H9 (cell line): ENCODE measurements at regions not wholly inside any gene's neighbourhood (a gene's known extent, or its start where the extent isn't known, plus 50 kb on each side); places are given as distances from the start of the nearest gene placed in this dataset.
"Not testable (repeated sequence)": the region's sequence is repeated elsewhere in the genome, so short reads cannot be mapped to it uniquely, and the experiment has no call there.

Source experiments
- DNase-seq: peaks from one replicate; pipeline ENCODE4 v3.0.0-alpha.2; 2017
- H2AFZ ChIP-seq: one replicate; pipeline ENCODE4 v1.6.1; 2013; ENCODE audit warnings: mild to moderate bottlenecking, low read length, control low read depth, moderate library complexity
- H2AK5ac ChIP-seq: 2 replicates; pipeline ENCODE4 v1.6.1; 2013; ENCODE audit warnings: low read length, control low read depth, mixed read lengths; ENCODE audit not compliant: insufficient read length
- H2BK120ac ChIP-seq: one replicate; pipeline ENCODE4 v1.6.1; 2013; ENCODE audit warnings: low read depth, mild to moderate bottlenecking, low read length, control low read depth, inconsistent platforms; ENCODE audit not compliant: poor library complexity, severe bottlenecking
- H2BK12ac ChIP-seq: 2 replicates; pipeline ENCODE4 v1.6.1; 2013; ENCODE audit warnings: low read length, control low read depth, mixed read lengths, low read depth; ENCODE audit not compliant: insufficient read length
- H2BK15ac ChIP-seq: 2 replicates; pipeline ENCODE4 v1.6.1; 2013; ENCODE audit warnings: low read depth, low read length, control low read depth
- H2BK20ac ChIP-seq: one replicate; pipeline ENCODE4 v1.6.1; 2013; ENCODE audit warnings: low read depth, mild to moderate bottlenecking, low read length, control low read depth, inconsistent platforms; ENCODE audit not compliant: poor library complexity, severe bottlenecking
- H2BK5ac ChIP-seq: 2 replicates; pipeline ENCODE4 v1.6.1; 2013; ENCODE audit warnings: low read length, control low read depth, mixed read lengths; ENCODE audit not compliant: insufficient read length
- H3K14ac ChIP-seq: 2 replicates; pipeline ENCODE4 v1.6.1; 2013; ENCODE audit warnings: low read length, control low read depth; ENCODE audit not compliant: insufficient read depth
- H3K18ac ChIP-seq: 2 replicates; pipeline ENCODE4 v1.6.1; 2013; ENCODE audit warnings: low read depth, mild to moderate bottlenecking, mixed read lengths, low read length, control low read depth; ENCODE audit not compliant: insufficient read length
- H3K23ac ChIP-seq: 2 replicates; pipeline ENCODE4 v1.6.1; 2013; ENCODE audit warnings: low read length, control low read depth, mixed read lengths, low read depth; ENCODE audit not compliant: insufficient read length
- H3K23me2 ChIP-seq: 2 replicates; pipeline ENCODE4 v1.6.1; 2013; ENCODE audit warnings: low read depth, mild to moderate bottlenecking, mixed read lengths, low read length, control low read depth; ENCODE audit not compliant: insufficient read length, poor library complexity, severe bottlenecking
- H3K27ac ChIP-seq: 2 replicates; pipeline ENCODE4 v1.5.1; 2013; ENCODE audit warnings: low read length, control low read depth, mixed read lengths, low read depth; ENCODE audit not compliant: insufficient read length
- H3K27me3 ChIP-seq: 2 replicates; pipeline ENCODE4 v1.6.1; 2013; ENCODE audit warnings: low read length, control low read depth, inconsistent platforms; ENCODE audit not compliant: insufficient read depth
- H3K4ac ChIP-seq: 2 replicates; pipeline ENCODE4 v1.6.1; 2013; ENCODE audit warnings: low read depth, mild to moderate bottlenecking, control low read depth, inconsistent platforms, low read length, moderate library complexity
- H3K4me1 ChIP-seq: 2 replicates; pipeline ENCODE4 v1.6.1; 2013; ENCODE audit warnings: low read length, control low read depth, inconsistent platforms; ENCODE audit not compliant: insufficient read depth
- H3K4me2 ChIP-seq: 2 replicates; pipeline ENCODE4 v1.6.1; 2013; ENCODE audit warnings: low read length, control low read depth, mixed read lengths; ENCODE audit not compliant: insufficient read length, insufficient read depth
- H3K56ac ChIP-seq: 2 replicates; pipeline ENCODE4 v1.6.1; 2013; ENCODE audit warnings: low read depth, mild to moderate bottlenecking, mixed read lengths, low read length, control low read depth; ENCODE audit not compliant: insufficient read length
- H3K79me1 ChIP-seq: 2 replicates; pipeline ENCODE4 v1.6.1; 2013; ENCODE audit warnings: low read depth, mild to moderate bottlenecking, moderate library complexity, low read length, control low read depth, inconsistent platforms; ENCODE audit not compliant: insufficient read depth, poor library complexity, severe bottlenecking
- H3K79me2 ChIP-seq: 2 replicates; pipeline ENCODE4 v1.6.1; 2013; ENCODE audit warnings: low read length, control low read depth, inconsistent platforms; ENCODE audit not compliant: insufficient read depth
- H3K9ac ChIP-seq: 2 replicates; pipeline ENCODE4 v1.6.1; 2013; ENCODE audit warnings: low read length, control low read depth, mixed read lengths; ENCODE audit not compliant: insufficient read length; ENCODE audit errors: extremely low read depth
- H3K9me3 ChIP-seq: one replicate; pipeline ENCODE4 v1.6.1; 2013; ENCODE audit warnings: low read depth, low read length, inconsistent platforms; ENCODE audit not compliant: control insufficient read depth
- H3T11ph ChIP-seq: one replicate; pipeline ENCODE4 v1.6.1; 2013; ENCODE audit warnings: mild to moderate bottlenecking, low read length, control low read depth, inconsistent platforms
- H4K20me1 ChIP-seq: one replicate; pipeline ENCODE4 v1.6.1; 2013; ENCODE audit not compliant: control insufficient read depth, insufficient read length, insufficient read depth
- H4K5ac ChIP-seq: 2 replicates; pipeline ENCODE4 v1.6.1; 2013; ENCODE audit warnings: low read depth, mild to moderate bottlenecking, mixed read lengths, low read length, control low read depth; ENCODE audit not compliant: insufficient read length
- H4K8ac ChIP-seq: replicated peaks from 2 replicates; pipeline ENCODE4 v1.6.1; 2013; ENCODE audit warnings: low read length, control low read depth, mixed read lengths, low read depth; ENCODE audit not compliant: insufficient read length
- H4K91ac ChIP-seq: 2 replicates; pipeline ENCODE4 v1.6.1; 2013; ENCODE audit warnings: low read depth, mild to moderate bottlenecking, moderate library complexity, mixed read lengths, low read length, control low read depth; ENCODE audit not compliant: insufficient read length
- H3K27ac Mint-ChIP-seq, 3 experiments: 2 replicates in 2 of 3; 3 replicates in 1 of 3; pipeline ENCODE4 v1.8.0; 2020 to 2021; ENCODE audit warnings: mixed read lengths in 3 of 3, mild to moderate bottlenecking in 1 of 3, moderate library complexity in 1 of 3
- H3K27me3 Mint-ChIP-seq: 2 replicates; pipeline ENCODE4 v1.8.0; 2021; ENCODE audit warnings: low read depth, mild to moderate bottlenecking, moderate library complexity, mixed read lengths
- H3K36me3 Mint-ChIP-seq, 3 experiments: 2 replicates in 2 of 3; 3 replicates in 1 of 3; pipeline ENCODE4 v1.8.0; 2020 to 2021; ENCODE audit warnings: low read depth in 3 of 3, mixed read lengths in 3 of 3; ENCODE audit not compliant: insufficient read depth in 1 of 3
- H3K4me1 Mint-ChIP-seq, 2 experiments: 2 replicates each; pipeline ENCODE4 v1.8.0; 2020; ENCODE audit warnings: mixed read lengths in 2 of 2
- H3K4me3 Mint-ChIP-seq, 2 experiments: 2 replicates in 1 of 2; 3 replicates in 1 of 2; pipeline ENCODE4 v1.8.0; 2020 to 2021; ENCODE audit warnings: mild to moderate bottlenecking in 2 of 2, mixed read lengths in 2 of 2, moderate library complexity in 1 of 2
- H3K9me3 Mint-ChIP-seq, 2 experiments: 2 replicates in 1 of 2; 3 replicates in 1 of 2; pipeline ENCODE4 v1.8.0; 2020; ENCODE audit warnings: mild to moderate bottlenecking in 2 of 2, mixed read lengths in 2 of 2, moderate library complexity in 1 of 2
- WGBS: extraction: QIAGEN DNeasy Blood & Tissue Kit; methylation state at CpG from one replicate; pipeline ENCODE4 v1.1.7; 2013; ENCODE audit warnings: missing lambda C conversion rate, low lambda C conversion rate, mixed read lengths; ENCODE audit not compliant: insufficient read length; ENCODE audit errors: extremely low coverage; 5-methylcytosine and 5-hydroxymethylcytosine counted together

- not testable (repeated sequence) for H3K27me3 ChIP-seq, H3T11ph ChIP-seq, H3K23ac ChIP-seq, H4K8ac ChIP-seq, H3K27ac ChIP-seq, H2BK12ac ChIP-seq, H3K27ac Mint-ChIP-seq, H2BK20ac ChIP-seq, H2BK120ac ChIP-seq, H3K4ac ChIP-seq, H3K9me3 ChIP-seq, H2BK15ac ChIP-seq, H3K9ac ChIP-seq, H3K27me3 Mint-ChIP-seq, H3K4me1 Mint-ChIP-seq, H3K18ac ChIP-seq, H3K4me3 Mint-ChIP-seq, H3K4me1 ChIP-seq, H4K91ac ChIP-seq, H2AFZ ChIP-seq, H2BK5ac ChIP-seq, H4K5ac ChIP-seq, H3K23me2 ChIP-seq, DNase-seq, H3K79me2 ChIP-seq, H3K4me2 ChIP-seq, H3K56ac ChIP-seq, H4K20me1 ChIP-seq, H3K14ac ChIP-seq, H3K79me1 ChIP-seq, H2AK5ac ChIP-seq, H3K36me3 Mint-ChIP-seq
- no CpG with 5 or more reads among the region's 9 CpGs for WGBS
- H3K9me3 Mint-ChIP-seq, result peaks cover 32 to 37% of the 10 kb centered on the region in 2 experiments
Observed at GRCh38 chr16:33995821-33996372, 536.5 kb downstream of the TP53TG3F start.

GRCh38 chr16:34001184-34001583, 541.8 kb downstream of the TP53TG3F start:
- not testable (repeated sequence) for H3K56ac ChIP-seq, H3K9ac ChIP-seq, H2BK120ac ChIP-seq, H3K23me2 ChIP-seq, H3K36me3 Mint-ChIP-seq, H2BK15ac ChIP-seq, H3K27ac ChIP-seq, H2BK12ac ChIP-seq, DNase-seq, H3K4me1 Mint-ChIP-seq, H3K79me1 ChIP-seq, H4K20me1 ChIP-seq, H4K5ac ChIP-seq, H3K9me3 ChIP-seq, H2AFZ ChIP-seq, H2BK5ac ChIP-seq, H3K9me3 Mint-ChIP-seq, H3K79me2 ChIP-seq, H3T11ph ChIP-seq, H3K14ac ChIP-seq, H3K4me2 ChIP-seq, H4K8ac ChIP-seq, H3K18ac ChIP-seq, H3K4ac ChIP-seq, H3K27me3 Mint-ChIP-seq, H2AK5ac ChIP-seq, H3K27me3 ChIP-seq, H3K23ac ChIP-seq, H4K91ac ChIP-seq, H3K4me1 ChIP-seq, H3K4me3 Mint-ChIP-seq, H3K27ac Mint-ChIP-seq, H2BK20ac ChIP-seq
- no CpG with 5 or more reads among the region's 4 CpGs for WGBS
